Trophoblast cell (in vitro differentiated cells and primary cell): ENCODE measurements at regions not wholly inside any gene's neighbourhood (a gene's known extent, or its start where the extent isn't known, plus 50 kb on each side); places are given as distances from the start of the nearest gene placed in this dataset.

ENCODE experiments used
- DNase-seq, 2 donors: peaks; one replicate each; pipeline ENCODE4 v3.0.0-alpha.2; 2016
- H2AFZ ChIP-seq: 2 replicates; pipeline ENCODE4 v1.6.1; 2013; ENCODE audit warnings: low read length, moderate library complexity, mild to moderate bottlenecking; ENCODE audit not compliant: insufficient read depth, poor library complexity
- H2AK5ac ChIP-seq: 2 replicates; pipeline ENCODE4 v1.6.1; 2013; ENCODE audit warnings: mild to moderate bottlenecking, low read length
- H2BK120ac ChIP-seq: 2 replicates; pipeline ENCODE4 v1.6.1; 2013; ENCODE audit warnings: low read length, mild to moderate bottlenecking, moderate library complexity; ENCODE audit not compliant: insufficient read depth, poor library complexity
- H2BK12ac ChIP-seq: 2 replicates; pipeline ENCODE4 v1.6.1; 2013; ENCODE audit warnings: mild to moderate bottlenecking, low read length, moderate library complexity
- H2BK5ac ChIP-seq: 2 replicates; pipeline ENCODE4 v1.6.1; 2013; ENCODE audit warnings: low read length, low read depth, moderate library complexity, mild to moderate bottlenecking; ENCODE audit not compliant: poor library complexity
- H3K14ac ChIP-seq: 2 replicates; pipeline ENCODE4 v1.6.1; 2013; ENCODE audit warnings: mild to moderate bottlenecking, low read length
- H3K18ac ChIP-seq: 2 replicates; pipeline ENCODE4 v1.6.1; 2013; ENCODE audit warnings: mild to moderate bottlenecking, low read length
- H3K23ac ChIP-seq: 2 replicates; pipeline ENCODE4 v1.6.1; 2013; ENCODE audit warnings: low read length
- H3K27ac ChIP-seq: 2 replicates; pipeline ENCODE4 v1.5.1; 2013; ENCODE audit warnings: low read depth, mild to moderate bottlenecking, inconsistent platforms, low read length, moderate library complexity
- H3K27me3 ChIP-seq: 2 replicates; pipeline ENCODE4 v1.6.1; 2013; ENCODE audit warnings: inconsistent platforms, mild to moderate bottlenecking, low read length, moderate library complexity; ENCODE audit not compliant: insufficient read depth
- H3K36me3 ChIP-seq, 2 experiments: 1 replicate in 1 of 2; 2 replicates in 1 of 2; pipeline ENCODE4 v1.6.1; 2013; ENCODE audit warnings: low read length in 2 of 2, mild to moderate bottlenecking in 2 of 2, moderate library complexity in 1 of 2; ENCODE audit not compliant: insufficient read depth in 2 of 2, control insufficient read depth in 1 of 2
- H3K4ac ChIP-seq: 2 replicates; pipeline ENCODE4 v1.6.1; 2013; ENCODE audit warnings: low read depth, mild to moderate bottlenecking, low read length, moderate library complexity
- H3K4me1 ChIP-seq, 2 experiments: 1 replicate in 1 of 2; 2 replicates in 1 of 2; pipeline ENCODE4 v1.6.1; 2013; ENCODE audit warnings: low read length in 2 of 2, mild to moderate bottlenecking in 2 of 2, moderate library complexity in 1 of 2; ENCODE audit not compliant: insufficient read depth in 2 of 2, control insufficient read depth in 1 of 2
- H3K4me2 ChIP-seq: 2 replicates; pipeline ENCODE4 v1.6.1; 2013; ENCODE audit warnings: inconsistent platforms, mild to moderate bottlenecking, low read length, moderate library complexity
- H3K4me3 ChIP-seq: 2 replicates; pipeline ENCODE4 v1.5.1; 2013; ENCODE audit warnings: mild to moderate bottlenecking, low read depth, low read length, inconsistent platforms
- H3K79me1 ChIP-seq: one replicate; pipeline ENCODE4 v1.6.1; 2013; ENCODE audit warnings: low read length
- H3K79me2 ChIP-seq: 2 replicates; pipeline ENCODE4 v1.6.1; 2013; ENCODE audit warnings: low read length, mild to moderate bottlenecking; ENCODE audit not compliant: control insufficient read depth, insufficient read depth, poor library complexity
- H3K9ac ChIP-seq: 2 replicates; pipeline ENCODE4 v1.6.1; 2013; ENCODE audit warnings: mild to moderate bottlenecking, low read length
- H3K9me3 ChIP-seq: 2 replicates; pipeline ENCODE4 v1.6.1; 2013; ENCODE audit warnings: low read depth, mild to moderate bottlenecking, control low read depth, inconsistent platforms, low read length; ENCODE audit not compliant: insufficient read depth
- H4K12ac ChIP-seq: 2 replicates; pipeline ENCODE4 v1.6.1; 2013; ENCODE audit warnings: low read depth, mild to moderate bottlenecking, low read length, moderate library complexity
- H4K8ac ChIP-seq: 2 replicates; pipeline ENCODE4 v1.6.1; 2013; ENCODE audit warnings: low read depth, mild to moderate bottlenecking, low read length, moderate library complexity
- H4K91ac ChIP-seq: one replicate; pipeline ENCODE4 v1.6.1; 2013; ENCODE audit warnings: low read depth, mild to moderate bottlenecking, low read length, moderate library complexity
- WGBS: extraction: QIAGEN DNeasy Blood & Tissue Kit; methylation state at CpG from one replicate; pipeline ENCODE4 v1.1.7; 2013; ENCODE audit warnings: missing lambda C conversion rate; ENCODE audit not compliant: insufficient read length, insufficient coverage; ENCODE audit errors: extremely low coverage; 5-methylcytosine and 5-hydroxymethylcytosine counted together

DNA sequence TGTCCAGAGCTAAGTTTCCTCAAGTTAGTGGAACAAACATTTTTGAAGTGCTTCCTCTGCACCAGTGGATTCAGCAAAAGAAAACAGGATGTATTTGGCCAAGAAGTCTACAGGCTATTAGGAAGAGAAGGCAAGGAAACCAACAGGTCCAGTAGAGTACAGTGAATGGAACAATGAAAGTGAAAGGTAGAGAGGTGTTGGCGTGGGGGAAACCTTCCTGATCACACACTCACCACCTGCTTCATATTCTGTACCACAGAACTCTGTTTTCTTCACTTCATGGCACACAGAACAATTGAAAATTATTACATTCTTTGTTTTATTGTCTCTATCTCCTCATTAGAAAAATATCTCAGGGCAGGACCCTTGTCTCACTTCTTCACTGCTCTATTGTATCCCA lies 417.4 kb upstream of the FMR1 start:
- H3K36me3 ChIP-seq, result no peaks in the 10 kb centered on the region
- no peak overlapping the region for H3K4me3 ChIP-seq
- H2BK12ac ChIP-seq, result no peak overlapping the region
- H3K18ac ChIP-seq, result no peak overlapping the region
- no peak overlapping the region for H3K4me2 ChIP-seq
- no peaks in the 10 kb centered on the region for H3K79me2 ChIP-seq
- H2AFZ ChIP-seq, result no peak overlapping the region
- H4K12ac ChIP-seq, result no peak overlapping the region
- no peaks in the 10 kb centered on the region for H3K27me3 ChIP-seq
- no CpG with 5 or more reads among the region's 1 CpG for WGBS
- no peak overlapping the region for H4K91ac ChIP-seq
- H3K79me1 ChIP-seq, result no peaks in the 10 kb centered on the region
- H3K14ac ChIP-seq, result no peak overlapping the region
- DNase-seq, result no peak
- H3K23ac ChIP-seq, result no peak overlapping the region
- H2BK120ac ChIP-seq, result no peak overlapping the region
- H3K9me3 ChIP-seq, result no peaks in the 10 kb centered on the region
- no peak overlapping the region for H3K4ac ChIP-seq
- no peaks in the 10 kb centered on the region for H3K4me1 ChIP-seq
- no peak overlapping the region for H3K9ac ChIP-seq
- no peak overlapping the region for H3K27ac ChIP-seq
- H2AK5ac ChIP-seq, result no peak overlapping the region
- no peak overlapping the region for H4K8ac ChIP-seq
- H2BK5ac ChIP-seq, result no peak overlapping the region

DNA sequence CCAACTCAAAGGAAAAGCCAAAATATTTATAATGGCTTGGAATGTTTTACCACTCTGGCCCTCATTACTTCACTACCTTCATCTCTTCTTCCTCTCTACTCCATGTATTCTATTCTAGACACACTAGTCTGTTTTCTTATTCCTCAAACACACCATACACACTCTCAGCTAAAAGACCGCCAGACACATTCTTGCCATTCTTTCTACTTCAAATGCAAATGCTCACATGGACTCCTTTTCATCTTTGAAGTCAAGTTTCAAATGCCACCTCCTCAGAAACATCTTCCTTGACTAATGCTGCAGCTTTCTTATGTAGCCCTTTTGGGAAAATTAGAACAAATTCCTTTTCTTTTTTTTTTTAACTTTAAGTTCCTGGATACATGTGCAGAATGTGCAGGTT lies 412.9 kb upstream of the FMR1 start:
- Histone ChIP-seq H3K9ac (no peak overlapping the region), H3K23ac (no peak overlapping the region), H2AFZ (no peak overlapping the region), H3K4ac (no peak overlapping the region), H2BK12ac (no peak overlapping the region), H3K14ac (no peak overlapping the region), H2AK5ac (no peak overlapping the region), H3K27ac (no peak overlapping the region), H3K36me3 (no peaks in the 10 kb centered on the region), H3K27me3 (no peaks in the 10 kb centered on the region), H2BK120ac (no peak overlapping the region), H4K12ac (no peak overlapping the region), H3K79me2 (no peaks in the 10 kb centered on the region), H3K4me1 (no peaks in the 10 kb centered on the region), H3K18ac (no peak overlapping the region), H3K4me2 (no peak overlapping the region), H3K79me1 (no peaks in the 10 kb centered on the region), H4K91ac (no peak overlapping the region), H3K9me3 (no peaks in the 10 kb centered on the region), H2BK5ac (no peak overlapping the region), H4K8ac (no peak overlapping the region), H3K4me3 (no peak overlapping the region)
- WGBS, result no CpG with 5 or more reads among the region's 1 CpG
- DNase-seq, result no peak

DNA sequence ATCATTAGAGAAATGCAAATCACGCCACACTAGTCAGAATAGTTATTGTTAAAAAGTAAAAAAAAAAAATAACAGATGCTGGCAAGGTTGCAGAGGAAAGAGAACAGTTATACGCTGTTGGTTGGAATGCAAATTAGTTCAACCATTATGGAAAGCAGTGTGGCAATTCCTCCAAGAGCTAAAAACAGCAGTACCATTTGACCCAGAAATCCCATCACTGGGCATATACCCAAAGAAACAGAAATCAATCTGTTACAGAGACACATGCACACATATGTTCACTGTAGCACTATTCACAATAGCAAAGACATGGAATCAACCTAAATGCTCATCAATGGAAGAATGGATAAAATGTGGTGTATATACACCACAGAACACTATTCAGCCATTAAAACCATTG lies 388.7 kb upstream of the FMR1 start:
- Histone ChIP-seq H3K4me2 (no peak overlapping the region), H3K27ac (no peak overlapping the region), H3K23ac (no peak overlapping the region), H4K8ac (no peak overlapping the region), H3K14ac (no peak overlapping the region), H2BK12ac (no peak overlapping the region), H3K36me3 (no peaks in the 10 kb centered on the region), H3K79me2 (no peaks in the 10 kb centered on the region), H3K4ac (no peak overlapping the region), H2BK5ac (no peak overlapping the region), H3K18ac (no peak overlapping the region), H3K4me1 (no peaks in the 10 kb centered on the region), H4K91ac (no peak overlapping the region), H2AK5ac (no peak overlapping the region), H4K12ac (no peak overlapping the region), H3K27me3 (no peaks in the 10 kb centered on the region), H3K4me3 (no peak overlapping the region), H3K9ac (no peak overlapping the region), H3K9me3 (no peaks in the 10 kb centered on the region), H2BK120ac (no peak overlapping the region), H2AFZ (no peak overlapping the region), H3K79me1 (no peaks in the 10 kb centered on the region)
- no CpG with 5 or more reads among the region's 2 CpGs for WGBS
- no peak for DNase-seq

DNA sequence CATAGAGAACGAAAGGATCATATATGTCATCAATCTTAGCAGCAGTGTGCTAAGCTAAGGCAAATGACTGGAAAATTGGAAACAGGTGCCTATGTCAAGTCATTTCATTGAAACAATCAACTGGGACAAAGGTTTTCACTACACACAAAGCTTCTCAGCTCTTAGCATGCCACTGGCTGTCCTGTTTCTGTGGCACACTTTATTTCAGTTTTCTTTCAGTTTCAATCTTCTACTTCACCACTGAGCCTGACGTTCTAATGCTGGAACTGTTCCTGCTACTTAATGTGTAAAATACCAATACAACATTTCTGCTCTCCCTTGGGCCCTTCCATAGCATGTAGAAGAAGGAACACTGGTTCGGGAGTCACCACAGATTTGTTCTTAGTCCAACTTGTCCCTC lies 378.3 kb upstream of the FMR1 start:
- WGBS, result no CpG with 5 or more reads among the region's 3 CpGs
- no peak overlapping the region for H2BK12ac ChIP-seq

More for the DNA sequence above, 378.3 kb upstream of the FMR1 start:
- no peak overlapping the region for H3K4me3 ChIP-seq
- no peaks in the 10 kb centered on the region for H3K4me1 ChIP-seq
- H2BK120ac ChIP-seq, result no peak overlapping the region
- no peak overlapping the region for H3K14ac ChIP-seq
- H2BK5ac ChIP-seq, result no peak overlapping the region
- H3K79me1 ChIP-seq, result no peaks in the 10 kb centered on the region
- H2AK5ac ChIP-seq, result no peak overlapping the region
- H4K8ac ChIP-seq, result no peak overlapping the region
- H4K91ac ChIP-seq, result no peak overlapping the region
- no peak overlapping the region for H3K18ac ChIP-seq
- no peak overlapping the region for H4K12ac ChIP-seq
- H3K23ac ChIP-seq, result no peak overlapping the region
- no peak overlapping the region for H2AFZ ChIP-seq
- H3K9me3 ChIP-seq, result no peaks in the 10 kb centered on the region
- H3K4me2 ChIP-seq, result no peak overlapping the region
- no peaks in the 10 kb centered on the region for H3K36me3 ChIP-seq
- no peaks in the 10 kb centered on the region for H3K79me2 ChIP-seq
- no peak overlapping the region for H3K27ac ChIP-seq
- H3K27me3 ChIP-seq, result no peaks in the 10 kb centered on the region
- no peak for DNase-seq
- H3K9ac ChIP-seq, result no peak overlapping the region
- H3K4ac ChIP-seq, result no peak overlapping the region
